ENCODE measurements at regions not wholly inside any gene's neighbourhood (a gene's known extent, or its start where the extent isn't known, plus 50 kb on each side); places are given as distances from the start of the nearest gene placed in this dataset.

DNA sequence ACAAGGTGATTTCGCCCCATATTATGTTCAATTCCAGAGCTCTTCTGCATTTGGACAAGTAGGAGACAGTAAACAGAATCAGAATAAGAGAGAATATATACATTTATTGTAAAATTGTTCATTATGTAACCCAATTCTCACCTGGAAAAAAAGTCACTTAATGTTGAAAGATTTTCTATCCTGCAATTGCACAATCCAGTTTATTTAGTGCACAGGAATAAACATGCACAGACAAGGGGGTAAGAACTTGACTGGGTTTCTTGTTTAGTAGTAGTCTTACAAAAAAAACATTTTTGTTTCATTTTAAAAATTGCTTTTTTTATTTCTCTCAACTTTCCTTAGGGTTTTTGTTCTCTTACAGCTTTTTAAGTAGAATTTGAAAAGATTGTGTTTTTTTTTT, 126.6 kb downstream of the SAMD9 start:
- Histone ChIP-seq H4K20me1 (ENCODE audit: insufficient read depth, low read length, poor library complexity, severe bottlenecking) (no peaks in the 10 kb centered on the region), H3K9me3 (ENCODE audit: insufficient read depth, low read depth, low read length) (no peaks in the 10 kb centered on the region), H3K9me2 (replicated peaks; ENCODE audit: low read depth, low read length) (no peaks in the 10 kb centered on the region), H3K79me2 (ENCODE audit: insufficient read depth, low read length) (no peaks in the 10 kb centered on the region), H3K4me3 (ENCODE audit: low read length, poor library complexity, severe bottlenecking) (no peak overlapping the region), H3K4me2 (ENCODE audit: low read depth, low read length, poor library complexity, severe bottlenecking) (no peak overlapping the region), H2AFZ (ENCODE audit: low read length) (no peak overlapping the region), H3K27me3 (ENCODE audit: insufficient read depth, low read length, poor library complexity, severe bottlenecking) (no peaks in the 10 kb centered on the region), H3F3A (ENCODE audit: low read depth) (no peaks in the 10 kb centered on the region), H3K4me1 (ENCODE audit: insufficient read depth, low read length, poor library complexity, severe bottlenecking) (no peaks in the 10 kb centered on the region), H3K36me3 (ENCODE audit: insufficient read depth, low read length) (no peaks in the 10 kb centered on the region), H3K9ac (ENCODE audit: low read depth, low read length, poor library complexity, severe bottlenecking) (no peak overlapping the region)
- no peak for TF ChIP-seq EZH2phosphoT487 (IDR thresholded peaks at IDR 0.05; ENCODE audit: borderline replicate concordance)
- TF ChIP-seq, protein P1, sequence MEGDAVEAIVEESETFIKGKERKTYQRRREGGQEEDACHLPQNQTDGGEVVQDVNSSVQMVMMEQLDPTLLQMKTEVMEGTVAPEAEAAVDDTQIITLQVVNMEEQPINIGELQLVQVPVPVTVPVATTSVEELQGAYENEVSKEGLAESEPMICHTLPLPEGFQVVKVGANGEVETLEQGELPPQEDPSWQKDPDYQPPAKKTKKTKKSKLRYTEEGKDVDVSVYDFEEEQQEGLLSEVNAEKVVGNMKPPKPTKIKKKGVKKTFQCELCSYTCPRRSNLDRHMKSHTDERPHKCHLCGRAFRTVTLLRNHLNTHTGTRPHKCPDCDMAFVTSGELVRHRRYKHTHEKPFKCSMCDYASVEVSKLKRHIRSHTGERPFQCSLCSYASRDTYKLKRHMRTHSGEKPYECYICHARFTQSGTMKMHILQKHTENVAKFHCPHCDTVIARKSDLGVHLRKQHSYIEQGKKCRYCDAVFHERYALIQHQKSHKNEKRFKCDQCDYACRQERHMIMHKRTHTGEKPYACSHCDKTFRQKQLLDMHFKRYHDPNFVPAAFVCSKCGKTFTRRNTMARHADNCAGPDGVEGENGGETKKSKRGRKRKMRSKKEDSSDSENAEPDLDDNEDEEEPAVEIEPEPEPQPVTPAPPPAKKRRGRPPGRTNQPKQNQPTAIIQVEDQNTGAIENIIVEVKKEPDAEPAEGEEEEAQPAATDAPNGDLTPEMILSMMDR (conservative IDR thresholded peaks at IDR 0.05; ENCODE audit: low read length) = no peak

GRCh38 chr7:92988941-92989545, 128.7 kb downstream of the SAMD9 start:
- Histone ChIP-seq H3K9ac (ENCODE audit: low read depth, low read length, poor library complexity, severe bottlenecking) (no peak overlapping the region), H3K4me1 (ENCODE audit: insufficient read depth, low read length, poor library complexity, severe bottlenecking) (no peaks in the 10 kb centered on the region), H3K4me2 (ENCODE audit: low read depth, low read length, poor library complexity, severe bottlenecking) (no peak overlapping the region), H3K36me3 (ENCODE audit: insufficient read depth, low read length) (no peaks in the 10 kb centered on the region), H3K9me3 (ENCODE audit: insufficient read depth, low read depth, low read length) (no peaks in the 10 kb centered on the region), H3K79me2 (ENCODE audit: insufficient read depth, low read length) (no peaks in the 10 kb centered on the region), H3K9me2 (replicated peaks; ENCODE audit: low read depth, low read length) (no peaks in the 10 kb centered on the region), H2AFZ (ENCODE audit: low read length) (no peak overlapping the region), H3K27me3 (ENCODE audit: insufficient read depth, low read length, poor library complexity, severe bottlenecking) (no peaks in the 10 kb centered on the region), H3F3A (ENCODE audit: low read depth) (no peaks in the 10 kb centered on the region), H4K20me1 (ENCODE audit: insufficient read depth, low read length, poor library complexity, severe bottlenecking) (no peaks in the 10 kb centered on the region), H3K4me3 (ENCODE audit: low read length, poor library complexity, severe bottlenecking) (no peak overlapping the region)
- TF ChIP-seq EZH2phosphoT487 (IDR thresholded peaks at IDR 0.05; ENCODE audit: borderline replicate concordance) = no peak
- TF ChIP-seq, protein P1 (conservative IDR thresholded peaks at IDR 0.05; ENCODE audit: low read length) = no peak

GRCh38 chr7:92988051-92988450, 129.7 kb downstream of the SAMD9 start:
- H3K36me3 ChIP-seq (ENCODE audit: insufficient read depth, low read length) = no peaks in the 10 kb centered on the region
- no peaks in the 10 kb centered on the region for H3K9me3 ChIP-seq (ENCODE audit: insufficient read depth, low read depth, low read length)
- no peaks in the 10 kb centered on the region for H3K79me2 ChIP-seq (ENCODE audit: insufficient read depth, low read length)
- H3K9ac ChIP-seq (ENCODE audit: low read depth, low read length, poor library complexity, severe bottlenecking) = no peak overlapping the region
- no peaks in the 10 kb centered on the region for H3K4me1 ChIP-seq (ENCODE audit: insufficient read depth, low read length, poor library complexity, severe bottlenecking)
- no peaks in the 10 kb centered on the region for H3F3A ChIP-seq (ENCODE audit: low read depth)
- H3K9me2 ChIP-seq (replicated peaks; ENCODE audit: low read depth, low read length) = no peaks in the 10 kb centered on the region
- no peak overlapping the region for H3K4me3 ChIP-seq (ENCODE audit: low read length, poor library complexity, severe bottlenecking)
- H3K4me2 ChIP-seq (ENCODE audit: low read depth, low read length, poor library complexity, severe bottlenecking) = no peak overlapping the region
- no peaks in the 10 kb centered on the region for H4K20me1 ChIP-seq (ENCODE audit: insufficient read depth, low read length, poor library complexity, severe bottlenecking)
- no peak for TF ChIP-seq EZH2phosphoT487 (IDR thresholded peaks at IDR 0.05; ENCODE audit: borderline replicate concordance)
- TF ChIP-seq, protein P1 (conservative IDR thresholded peaks at IDR 0.05; ENCODE audit: low read length) = peak; percentile 30
- no peaks in the 10 kb centered on the region for H3K27me3 ChIP-seq (ENCODE audit: insufficient read depth, low read length, poor library complexity, severe bottlenecking)
- no peak overlapping the region for H2AFZ ChIP-seq (ENCODE audit: low read length)

All from Loucy (cell line).